OCI-LY3 (cell line): ENCODE measurements at regions not wholly inside any gene's neighbourhood (a gene's known extent, or its start where the extent isn't known, plus 50 kb on each side); places are given as distances from the start of the nearest gene placed in this dataset.

Experiments
- H2AFZ ChIP-seq: fragments of 200-600, 300-600 bp; shearing (Covaris generic); 2 replicates; pipeline ENCODE4 v1.6.0; 2014; ENCODE audit warnings: antibody characterized with exemption, low read depth, low read length
- H3K27ac ChIP-seq: fragments of 200-600, 300-600 bp; sonication (generic); 2 replicates; pipeline ENCODE4 v1.5.1; 2014; ENCODE audit warnings: mild to moderate bottlenecking, low read length, moderate library complexity, mixed read lengths
- H3K27me3 ChIP-seq: fragments of 200-600, 300-600 bp; sonication (generic); 2 replicates; pipeline ENCODE4 v1.6.1; 2014; ENCODE audit warnings: low read depth, low read length, mixed read lengths
- H3K36me3 ChIP-seq: fragments of 200-600, 300-600 bp; sonication (generic); replicated peaks from 2 replicates; pipeline ENCODE3; 2014; ENCODE audit warnings: low read depth, low read length, mixed read lengths
- H3K4me1 ChIP-seq: fragments of 300-600, 200-600 bp; sonication (generic); 2 replicates; pipeline ENCODE4 v1.6.1; 2014; ENCODE audit warnings: low read length, mixed read lengths
- H3K4me2 ChIP-seq: fragments of 200-600, 300-600 bp; sonication (generic); 2 replicates; pipeline ENCODE4 v1.6.1; 2014; ENCODE audit warnings: low read length, mixed read lengths
- H3K4me3 ChIP-seq: fragments of 300-600, 200-600 bp; sonication (generic); 2 replicates; pipeline ENCODE4 v1.5.1; 2014; ENCODE audit warnings: antibody characterized with exemption, mild to moderate bottlenecking, low read length, moderate library complexity
- H3K79me2 ChIP-seq: fragments of 300-600, 200-600 bp; shearing (Covaris generic); 2 replicates; pipeline ENCODE4 v1.6.1; 2014; ENCODE audit warnings: mild to moderate bottlenecking, low read length, mixed read lengths
- H3K9ac ChIP-seq: fragments of 300-600, 200-600 bp; shearing (Covaris generic); 2 replicates; pipeline ENCODE4 v1.6.0; 2014; ENCODE audit warnings: mild to moderate bottlenecking, low read length, moderate library complexity
- H3K9me3 ChIP-seq: fragments of 200-600, 300-600 bp; shearing (Covaris generic); 2 replicates; pipeline ENCODE4 v1.6.1; 2014; ENCODE audit warnings: low read length, mixed read lengths; ENCODE audit not compliant: insufficient read depth
- H4K20me1 ChIP-seq: fragments of 200-600, 300-600 bp; sonication (generic); 2 replicates; pipeline ENCODE4 v1.6.1; 2016; ENCODE audit warnings: low read length, mixed read lengths; ENCODE audit not compliant: insufficient read depth
- EZH2phosphoT487 ChIP-seq: fragments of 200-600 bp; shearing (Covaris generic); IDR thresholded peaks from 2 replicates; pipeline ENCODE4 v1.6.1; 2018; ENCODE audit warnings: antibody characterized with exemption, mixed run types, low read depth
- TF ChIP-seq, protein P1 (sequence below): fragments of 200-600, 300-600 bp; sonication (generic); IDR thresholded peaks from 2 replicates; pipeline ENCODE4 v1.5.1; 2014; ENCODE audit warnings: antibody characterized with exemption, low read length, low read depth

DNA sequence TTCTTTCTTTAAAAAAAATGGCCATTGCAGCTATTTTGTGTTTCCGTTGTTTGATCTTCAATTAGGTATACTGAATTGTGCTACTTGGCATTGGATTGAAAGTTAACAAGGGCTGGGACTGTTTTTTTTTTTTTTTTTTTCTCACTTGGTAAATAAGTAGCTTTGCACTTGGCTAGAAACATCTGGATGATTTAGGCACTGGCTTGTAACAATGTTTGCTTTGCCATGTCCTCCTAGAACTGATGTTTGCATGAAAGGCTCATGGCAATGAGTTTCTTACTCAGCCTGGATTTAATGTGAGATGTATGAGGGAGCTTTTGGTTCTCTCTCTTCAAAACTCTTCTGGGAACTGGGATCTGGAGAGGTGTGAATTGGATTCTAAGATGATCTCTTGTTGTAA lies 414.1 kb downstream of the CDH26 start:
- Histone ChIP-seq H3K27me3 (no peaks in the 10 kb centered on the region), H3K4me2 (no peak overlapping the region), H3K36me3 (no peaks in the 10 kb centered on the region), H3K4me1 (no peaks in the 10 kb centered on the region), H4K20me1 (no peaks in the 10 kb centered on the region), H3K9ac (no peak overlapping the region), H3K4me3 (no peak overlapping the region), H3K79me2 (no peaks in the 10 kb centered on the region), H3K27ac (no peak overlapping the region), H2AFZ (no peak overlapping the region), H3K9me3 (no peaks in the 10 kb centered on the region)
- TF ChIP-seq, protein P1, sequence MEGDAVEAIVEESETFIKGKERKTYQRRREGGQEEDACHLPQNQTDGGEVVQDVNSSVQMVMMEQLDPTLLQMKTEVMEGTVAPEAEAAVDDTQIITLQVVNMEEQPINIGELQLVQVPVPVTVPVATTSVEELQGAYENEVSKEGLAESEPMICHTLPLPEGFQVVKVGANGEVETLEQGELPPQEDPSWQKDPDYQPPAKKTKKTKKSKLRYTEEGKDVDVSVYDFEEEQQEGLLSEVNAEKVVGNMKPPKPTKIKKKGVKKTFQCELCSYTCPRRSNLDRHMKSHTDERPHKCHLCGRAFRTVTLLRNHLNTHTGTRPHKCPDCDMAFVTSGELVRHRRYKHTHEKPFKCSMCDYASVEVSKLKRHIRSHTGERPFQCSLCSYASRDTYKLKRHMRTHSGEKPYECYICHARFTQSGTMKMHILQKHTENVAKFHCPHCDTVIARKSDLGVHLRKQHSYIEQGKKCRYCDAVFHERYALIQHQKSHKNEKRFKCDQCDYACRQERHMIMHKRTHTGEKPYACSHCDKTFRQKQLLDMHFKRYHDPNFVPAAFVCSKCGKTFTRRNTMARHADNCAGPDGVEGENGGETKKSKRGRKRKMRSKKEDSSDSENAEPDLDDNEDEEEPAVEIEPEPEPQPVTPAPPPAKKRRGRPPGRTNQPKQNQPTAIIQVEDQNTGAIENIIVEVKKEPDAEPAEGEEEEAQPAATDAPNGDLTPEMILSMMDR = no peak

DNA sequence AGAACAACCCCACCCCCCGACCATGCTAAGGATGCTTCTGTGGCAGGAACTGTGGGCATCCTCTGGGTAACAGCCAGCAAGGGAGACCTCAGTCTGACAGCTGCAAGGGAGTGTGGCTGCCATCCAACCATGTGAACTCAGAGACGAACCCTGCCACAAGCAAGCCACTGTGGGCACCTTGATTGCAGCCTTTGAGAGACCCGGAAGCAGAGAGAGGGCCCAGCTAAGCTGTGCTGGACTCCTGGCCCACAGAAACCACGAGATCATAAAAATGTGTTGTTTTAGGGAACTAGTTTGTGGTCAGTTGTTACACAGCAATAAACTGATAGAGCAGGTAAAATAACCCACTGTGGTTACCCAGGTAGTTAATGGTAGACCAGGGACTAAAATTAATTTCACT lies 414.6 kb downstream of the CDH26 start:
- H4K20me1 ChIP-seq = no peaks in the 10 kb centered on the region
- no peaks in the 10 kb centered on the region for H3K79me2 ChIP-seq
- H3K27ac ChIP-seq = no peak overlapping the region
- H3K9me3 ChIP-seq = no peaks in the 10 kb centered on the region
- no peaks in the 10 kb centered on the region for H3K36me3 ChIP-seq
- H3K9ac ChIP-seq = no peak overlapping the region
- no peak overlapping the region for H2AFZ ChIP-seq
- H3K4me2 ChIP-seq = no peak overlapping the region
- H3K4me3 ChIP-seq = no peak overlapping the region
- no peaks in the 10 kb centered on the region for H3K27me3 ChIP-seq
- no peak for TF ChIP-seq EZH2phosphoT487
- TF ChIP-seq, protein P1 = no peak
- H3K4me1 ChIP-seq = no peaks in the 10 kb centered on the region

DNA sequence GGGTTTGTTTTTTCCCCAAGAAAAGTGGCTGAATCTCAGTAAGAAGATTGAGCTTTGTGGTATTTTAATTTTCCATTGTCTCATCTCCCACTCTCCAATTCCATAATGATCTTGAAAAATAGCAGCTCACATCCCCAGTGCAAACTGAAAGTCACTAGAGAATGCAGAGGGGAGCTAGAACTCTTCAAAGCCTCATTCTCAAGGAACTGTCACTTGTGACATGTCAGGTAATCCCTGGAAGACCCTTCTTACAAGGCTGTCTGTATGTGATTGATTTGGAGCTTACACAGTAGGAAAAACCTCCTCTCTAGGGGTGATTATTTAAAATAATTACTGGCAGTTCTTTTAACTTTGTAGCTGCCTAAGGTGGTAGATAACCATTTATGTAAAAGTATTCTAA lies 420.4 kb downstream of the CDH26 start:
- no peak overlapping the region for H3K4me2 ChIP-seq
- H3K4me1 ChIP-seq = no peaks in the 10 kb centered on the region
- H3K36me3 ChIP-seq = no peaks in the 10 kb centered on the region
- no peak overlapping the region for H3K4me3 ChIP-seq
- no peaks in the 10 kb centered on the region for H3K27me3 ChIP-seq
- no peak overlapping the region for H3K27ac ChIP-seq
- no peaks in the 10 kb centered on the region for H3K79me2 ChIP-seq
- H3K9me3 ChIP-seq = no peaks in the 10 kb centered on the region
- no peaks in the 10 kb centered on the region for H4K20me1 ChIP-seq
- H3K9ac ChIP-seq = no peak overlapping the region
- H2AFZ ChIP-seq = no peak overlapping the region
- no peak for TF ChIP-seq EZH2phosphoT487
- TF ChIP-seq, protein P1 = no peak

DNA sequence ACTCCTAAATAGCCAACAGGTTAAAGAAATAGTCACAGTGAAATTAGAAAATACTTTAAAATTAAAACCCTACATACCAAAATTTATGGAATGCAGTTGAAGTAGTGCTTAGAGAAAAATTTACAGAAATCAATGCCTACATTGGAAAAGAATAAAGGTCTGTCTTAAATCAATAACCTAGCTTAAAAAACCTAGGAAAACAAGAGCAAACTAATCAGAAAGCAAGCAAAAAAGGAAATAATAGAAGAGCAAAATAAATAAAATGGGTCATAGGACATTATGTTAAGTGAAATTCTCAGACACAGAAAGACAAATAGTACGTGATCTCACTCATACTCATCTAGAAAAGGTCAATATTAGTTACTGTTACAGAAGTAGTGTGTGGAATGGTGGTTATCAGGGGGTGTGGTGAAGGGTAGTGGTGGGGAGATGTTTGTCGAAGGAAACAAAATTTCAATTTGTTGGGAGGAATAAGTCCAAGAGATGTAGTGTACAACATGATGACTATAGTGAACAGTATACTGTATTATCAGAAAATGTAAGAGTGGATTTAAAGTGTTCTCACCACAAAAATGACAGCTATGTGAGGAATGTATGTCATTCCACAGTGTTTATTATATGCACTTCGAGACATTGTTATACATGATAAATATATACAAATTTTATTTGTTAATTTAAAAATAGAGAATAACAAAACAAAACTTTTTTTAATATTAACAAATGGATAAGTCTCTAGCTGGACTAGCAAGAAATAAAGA lies 423.6 kb downstream of the CDH26 start:
- H3K9ac ChIP-seq = no peak overlapping the region
- H2AFZ ChIP-seq = no peak overlapping the region
- TF ChIP-seq, protein P1 = no peak
- no peak for TF ChIP-seq EZH2phosphoT487
- H3K36me3 ChIP-seq = no peaks in the 10 kb centered on the region
- no peaks in the 10 kb centered on the region for H4K20me1 ChIP-seq
- no peak overlapping the region for H3K4me3 ChIP-seq
- no peak overlapping the region for H3K4me2 ChIP-seq
- no peaks in the 10 kb centered on the region for H3K27me3 ChIP-seq
- no peaks in the 10 kb centered on the region for H3K9me3 ChIP-seq
- H3K27ac ChIP-seq = no peak overlapping the region
- no peaks in the 10 kb centered on the region for H3K79me2 ChIP-seq
- H3K4me1 ChIP-seq = no peaks in the 10 kb centered on the region
